GM20000 (cell line): ENCODE measurements at regions not wholly inside any gene's neighbourhood (a gene's known extent, or its start where the extent isn't known, plus 50 kb on each side); places are given as distances from the start of the nearest gene placed in this dataset.
A peak's percentile ranks its signal among the peaks of the same experiment; 100 is the strongest.

ENCODE experiments used
- DNase-seq: peaks from one replicate; pipeline ENCODE4 v3.0.0; 2012; ENCODE audit warnings: low spot score
- CTCF ChIP-seq: IDR thresholded peaks from 2 replicates; pipeline ENCODE4 v1.5.1; 2012; ENCODE audit warnings: mild to moderate bottlenecking, control low read depth; ENCODE audit errors: extremely low read depth, missing control alignments

DNA sequence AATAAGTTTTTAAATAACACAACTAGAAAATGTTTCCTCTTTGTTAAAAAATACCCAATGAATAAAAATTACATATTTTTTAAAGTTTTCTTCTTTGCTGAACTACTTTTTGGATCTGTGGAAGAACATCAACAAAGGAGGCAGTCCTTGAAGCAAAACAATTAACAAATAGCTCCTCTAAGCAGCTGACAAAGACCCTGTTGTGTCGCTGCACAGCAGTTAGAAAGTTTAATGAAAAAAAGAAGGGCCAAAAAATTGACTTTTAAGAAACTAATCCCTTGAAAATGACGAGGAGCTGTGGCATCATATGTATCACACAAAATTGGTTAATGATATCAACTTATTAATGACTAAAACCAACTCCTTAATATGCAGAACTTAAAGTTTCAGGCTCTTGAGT is 72.1 kb downstream of the SLITRK1 start:
- no peak for DNase-seq
- no peak for TF ChIP-seq CTCF

DNA sequence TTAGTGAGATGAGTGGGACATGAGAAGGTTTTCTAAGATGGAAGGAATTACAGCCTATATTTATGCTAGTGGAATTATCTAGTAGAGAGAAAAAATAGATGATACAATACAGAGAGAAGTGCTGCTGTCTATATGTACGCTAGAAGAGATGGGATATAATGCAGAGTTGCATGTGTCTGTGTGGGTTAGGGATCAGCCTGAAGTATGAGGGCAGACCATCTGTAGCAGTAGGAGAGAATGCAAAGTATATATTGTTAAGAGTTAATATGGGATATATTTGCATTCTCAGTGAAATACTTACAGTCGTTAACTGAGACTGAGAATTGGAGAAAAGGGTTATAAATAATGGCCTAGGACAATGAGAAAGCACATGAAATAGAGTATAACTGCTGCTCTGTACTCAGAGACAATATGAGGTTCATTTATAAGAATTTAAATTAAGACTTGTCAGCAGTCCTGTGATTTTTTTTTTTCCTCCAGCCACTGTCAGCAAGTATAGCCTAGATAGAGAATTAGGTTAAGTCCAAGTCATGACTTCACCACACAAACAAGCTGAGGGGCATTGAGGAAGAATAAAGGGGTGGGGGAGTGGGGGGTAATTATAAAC is 77.8 kb downstream of the SLITRK1 start:
- no peak for DNase-seq
- TF ChIP-seq CTCF: no peak

DNA sequence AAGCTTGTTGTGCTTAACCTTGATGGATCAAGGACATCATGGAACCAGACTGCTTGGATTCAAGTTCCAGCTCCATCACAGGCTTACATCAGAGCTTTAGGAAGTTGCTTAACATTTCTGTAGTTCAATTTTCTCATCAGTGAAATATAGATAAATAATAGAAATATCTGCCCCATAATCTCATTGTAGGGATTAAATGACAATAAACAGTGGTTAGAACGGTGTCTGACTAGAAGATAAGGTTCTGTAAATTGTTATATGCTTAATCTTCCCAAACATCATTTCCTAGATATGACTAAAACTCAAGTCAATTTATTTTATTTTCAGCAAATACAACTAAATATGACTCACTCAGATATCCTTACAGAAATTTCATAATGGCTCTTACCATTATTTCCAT is 83.5 kb downstream of the SLITRK1 start:
- no peak for DNase-seq
- no peak for TF ChIP-seq CTCF

- no peak for TF ChIP-seq CTCF
- no peak for DNase-seq
Observed at GRCh38 chr13:83796364-83796763, 85.9 kb downstream of the SLITRK1 start.

- no peak for DNase-seq
- no peak for TF ChIP-seq CTCF
Observed at GRCh38 chr13:83794583-83794982, 87.7 kb downstream of the SLITRK1 start.

DNA sequence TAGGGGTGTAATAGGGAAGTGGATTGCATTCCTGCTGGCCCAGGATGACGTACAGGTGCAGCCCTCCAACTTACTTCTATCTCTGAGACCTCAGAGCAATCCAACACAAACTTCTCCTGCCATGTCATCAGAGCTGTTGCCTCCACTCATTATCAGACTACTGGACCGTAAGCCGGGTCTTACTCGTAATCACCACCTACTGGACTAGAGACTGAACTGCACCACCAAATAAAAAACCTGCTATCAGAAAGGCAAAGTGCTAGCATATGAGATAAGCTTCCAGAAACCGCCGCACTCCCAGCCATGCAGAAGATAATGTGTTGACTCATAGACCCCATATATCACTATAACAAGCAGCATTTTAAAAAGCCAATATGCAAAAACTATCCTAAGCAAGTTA is 102.0 kb downstream of the SLITRK1 start:
- no peak for TF ChIP-seq CTCF
- peak; percentile 2 for DNase-seq

GRCh38 chr13:83773961-83774360 is 108.3 kb downstream of the SLITRK1 start:
- no peak for TF ChIP-seq CTCF
- DNase-seq: no peak
